ENCODE measurements at regions not wholly inside any gene's neighbourhood (a gene's known extent, or its start where the extent isn't known, plus 50 kb on each side); places are given as distances from the start of the nearest gene placed in this dataset.

DNA sequence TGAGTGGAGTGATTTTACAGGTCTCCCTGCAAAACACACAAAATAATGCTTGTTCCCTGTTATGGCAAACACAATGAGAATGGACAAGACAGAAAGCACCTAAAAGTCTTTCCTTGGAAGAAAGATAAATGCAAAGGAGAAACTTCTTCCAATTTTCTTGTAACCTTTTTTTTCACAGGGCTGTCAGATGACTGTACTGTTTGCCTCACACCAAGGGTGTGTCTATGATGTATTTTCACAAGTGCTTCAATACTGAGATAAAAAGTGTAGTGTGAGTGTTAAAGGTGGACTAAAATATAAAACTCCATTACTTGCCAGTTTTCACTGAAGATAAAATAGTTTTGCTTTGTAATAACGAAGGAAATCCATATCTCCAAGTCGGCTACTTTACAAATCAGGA, 194.5 kb downstream of the CENPW start (continued):
- TF ChIP-seq, protein P1, sequence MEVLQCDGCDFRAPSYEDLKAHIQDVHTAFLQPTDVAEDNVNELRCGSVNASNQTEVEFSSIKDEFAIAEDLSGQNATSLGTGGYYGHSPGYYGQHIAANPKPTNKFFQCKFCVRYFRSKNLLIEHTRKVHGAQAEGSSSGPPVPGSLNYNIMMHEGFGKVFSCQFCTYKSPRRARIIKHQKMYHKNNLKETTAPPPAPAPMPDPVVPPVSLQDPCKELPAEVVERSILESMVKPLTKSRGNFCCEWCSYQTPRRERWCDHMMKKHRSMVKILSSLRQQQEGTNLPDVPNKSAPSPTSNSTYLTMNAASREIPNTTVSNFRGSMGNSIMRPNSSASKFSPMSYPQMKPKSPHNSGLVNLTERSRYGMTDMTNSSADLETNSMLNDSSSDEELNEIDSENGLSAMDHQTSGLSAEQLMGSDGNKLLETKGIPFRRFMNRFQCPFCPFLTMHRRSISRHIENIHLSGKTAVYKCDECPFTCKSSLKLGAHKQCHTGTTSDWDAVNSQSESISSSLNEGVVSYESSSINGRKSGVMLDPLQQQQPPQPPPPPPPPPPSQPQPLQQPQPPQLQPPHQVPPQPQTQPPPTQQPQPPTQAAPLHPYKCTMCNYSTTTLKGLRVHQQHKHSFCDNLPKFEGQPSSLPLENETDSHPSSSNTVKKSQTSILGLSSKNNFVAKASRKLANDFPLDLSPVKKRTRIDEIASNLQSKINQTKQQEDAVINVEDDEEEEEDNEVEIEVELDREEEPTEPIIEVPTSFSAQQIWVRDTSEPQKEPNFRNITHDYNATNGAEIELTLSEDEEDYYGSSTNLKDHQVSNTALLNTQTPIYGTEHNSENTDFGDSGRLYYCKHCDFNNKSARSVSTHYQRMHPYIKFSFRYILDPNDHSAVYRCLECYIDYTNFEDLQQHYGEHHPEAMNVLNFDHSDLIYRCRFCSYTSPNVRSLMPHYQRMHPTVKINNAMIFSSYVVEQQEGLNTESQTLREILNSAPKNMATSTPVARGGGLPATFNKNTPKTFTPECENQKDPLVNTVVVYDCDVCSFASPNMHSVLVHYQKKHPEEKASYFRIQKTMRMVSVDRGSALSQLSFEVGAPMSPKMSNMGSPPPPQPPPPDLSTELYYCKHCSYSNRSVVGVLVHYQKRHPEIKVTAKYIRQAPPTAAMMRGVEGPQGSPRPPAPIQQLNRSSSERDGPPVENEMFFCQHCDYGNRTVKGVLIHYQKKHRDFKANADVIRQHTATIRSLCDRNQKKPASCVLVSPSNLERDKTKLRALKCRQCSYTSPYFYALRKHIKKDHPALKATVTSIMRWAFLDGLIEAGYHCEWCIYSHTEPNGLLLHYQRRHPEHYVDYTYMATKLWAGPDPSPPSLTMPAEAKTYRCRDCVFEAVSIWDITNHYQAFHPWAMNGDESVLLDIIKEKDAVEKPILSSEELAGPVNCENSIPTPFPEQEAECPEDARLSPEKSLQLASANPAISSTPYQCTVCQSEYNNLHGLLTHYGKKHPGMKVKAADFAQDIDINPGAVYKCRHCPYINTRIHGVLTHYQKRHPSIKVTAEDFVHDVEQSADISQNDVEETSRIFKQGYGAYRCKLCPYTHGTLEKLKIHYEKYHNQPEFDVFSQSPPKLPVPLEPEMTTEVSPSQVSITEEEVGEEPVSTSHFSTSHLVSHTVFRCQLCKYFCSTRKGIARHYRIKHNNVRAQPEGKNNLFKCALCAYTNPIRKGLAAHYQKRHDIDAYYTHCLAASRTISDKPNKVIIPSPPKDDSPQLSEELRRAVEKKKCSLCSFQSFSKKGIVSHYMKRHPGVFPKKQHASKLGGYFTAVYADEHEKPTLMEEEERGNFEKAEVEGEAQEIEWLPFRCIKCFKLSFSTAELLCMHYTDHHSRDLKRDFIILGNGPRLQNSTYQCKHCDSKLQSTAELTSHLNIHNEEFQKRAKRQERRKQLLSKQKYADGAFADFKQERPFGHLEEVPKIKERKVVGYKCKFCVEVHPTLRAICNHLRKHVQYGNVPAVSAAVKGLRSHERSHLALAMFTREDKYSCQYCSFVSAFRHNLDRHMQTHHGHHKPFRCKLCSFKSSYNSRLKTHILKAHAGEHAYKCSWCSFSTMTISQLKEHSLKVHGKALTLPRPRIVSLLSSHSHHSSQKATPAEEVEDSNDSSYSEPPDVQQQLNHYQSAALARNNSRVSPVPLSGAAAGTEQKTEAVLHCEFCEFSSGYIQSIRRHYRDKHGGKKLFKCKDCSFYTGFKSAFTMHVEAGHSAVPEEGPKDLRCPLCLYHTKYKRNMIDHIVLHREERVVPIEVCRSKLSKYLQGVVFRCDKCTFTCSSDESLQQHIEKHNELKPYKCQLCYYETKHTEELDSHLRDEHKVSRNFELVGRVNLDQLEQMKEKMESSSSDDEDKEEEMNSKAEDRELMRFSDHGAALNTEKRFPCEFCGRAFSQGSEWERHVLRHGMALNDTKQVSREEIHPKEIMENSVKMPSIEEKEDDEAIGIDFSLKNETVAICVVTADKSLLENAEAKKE (CRISPR knock-in tag; IDR thresholded peaks at IDR 0.05): no peak
- TF ChIP-seq EZH2 (IDR thresholded peaks at IDR 0.05; ENCODE audit: low read depth, unreplicated experiment) (no peak), ZNF114 (CRISPR knock-in tag; IDR thresholded peaks at IDR 0.05) (no peak), CREB1 (CRISPR knock-in tag; IDR thresholded peaks at IDR 0.05; ENCODE audit: low read depth) (no peak), JUNB (IDR thresholded peaks at IDR 0.05; ENCODE audit: unreplicated experiment) (no peak), STAT1 (IDR thresholded peaks at IDR 0.05; ENCODE audit: unreplicated experiment) (no peak)
- TF ChIP-seq, protein P2, sequence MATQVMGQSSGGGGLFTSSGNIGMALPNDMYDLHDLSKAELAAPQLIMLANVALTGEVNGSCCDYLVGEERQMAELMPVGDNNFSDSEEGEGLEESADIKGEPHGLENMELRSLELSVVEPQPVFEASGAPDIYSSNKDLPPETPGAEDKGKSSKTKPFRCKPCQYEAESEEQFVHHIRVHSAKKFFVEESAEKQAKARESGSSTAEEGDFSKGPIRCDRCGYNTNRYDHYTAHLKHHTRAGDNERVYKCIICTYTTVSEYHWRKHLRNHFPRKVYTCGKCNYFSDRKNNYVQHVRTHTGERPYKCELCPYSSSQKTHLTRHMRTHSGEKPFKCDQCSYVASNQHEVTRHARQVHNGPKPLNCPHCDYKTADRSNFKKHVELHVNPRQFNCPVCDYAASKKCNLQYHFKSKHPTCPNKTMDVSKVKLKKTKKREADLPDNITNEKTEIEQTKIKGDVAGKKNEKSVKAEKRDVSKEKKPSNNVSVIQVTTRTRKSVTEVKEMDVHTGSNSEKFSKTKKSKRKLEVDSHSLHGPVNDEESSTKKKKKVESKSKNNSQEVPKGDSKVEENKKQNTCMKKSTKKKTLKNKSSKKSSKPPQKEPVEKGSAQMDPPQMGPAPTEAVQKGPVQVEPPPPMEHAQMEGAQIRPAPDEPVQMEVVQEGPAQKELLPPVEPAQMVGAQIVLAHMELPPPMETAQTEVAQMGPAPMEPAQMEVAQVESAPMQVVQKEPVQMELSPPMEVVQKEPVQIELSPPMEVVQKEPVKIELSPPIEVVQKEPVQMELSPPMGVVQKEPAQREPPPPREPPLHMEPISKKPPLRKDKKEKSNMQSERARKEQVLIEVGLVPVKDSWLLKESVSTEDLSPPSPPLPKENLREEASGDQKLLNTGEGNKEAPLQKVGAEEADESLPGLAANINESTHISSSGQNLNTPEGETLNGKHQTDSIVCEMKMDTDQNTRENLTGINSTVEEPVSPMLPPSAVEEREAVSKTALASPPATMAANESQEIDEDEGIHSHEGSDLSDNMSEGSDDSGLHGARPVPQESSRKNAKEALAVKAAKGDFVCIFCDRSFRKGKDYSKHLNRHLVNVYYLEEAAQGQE (IDR thresholded peaks at IDR 0.05; ENCODE audit: unreplicated experiment): no peak
- TF ChIP-seq, protein P3, sequence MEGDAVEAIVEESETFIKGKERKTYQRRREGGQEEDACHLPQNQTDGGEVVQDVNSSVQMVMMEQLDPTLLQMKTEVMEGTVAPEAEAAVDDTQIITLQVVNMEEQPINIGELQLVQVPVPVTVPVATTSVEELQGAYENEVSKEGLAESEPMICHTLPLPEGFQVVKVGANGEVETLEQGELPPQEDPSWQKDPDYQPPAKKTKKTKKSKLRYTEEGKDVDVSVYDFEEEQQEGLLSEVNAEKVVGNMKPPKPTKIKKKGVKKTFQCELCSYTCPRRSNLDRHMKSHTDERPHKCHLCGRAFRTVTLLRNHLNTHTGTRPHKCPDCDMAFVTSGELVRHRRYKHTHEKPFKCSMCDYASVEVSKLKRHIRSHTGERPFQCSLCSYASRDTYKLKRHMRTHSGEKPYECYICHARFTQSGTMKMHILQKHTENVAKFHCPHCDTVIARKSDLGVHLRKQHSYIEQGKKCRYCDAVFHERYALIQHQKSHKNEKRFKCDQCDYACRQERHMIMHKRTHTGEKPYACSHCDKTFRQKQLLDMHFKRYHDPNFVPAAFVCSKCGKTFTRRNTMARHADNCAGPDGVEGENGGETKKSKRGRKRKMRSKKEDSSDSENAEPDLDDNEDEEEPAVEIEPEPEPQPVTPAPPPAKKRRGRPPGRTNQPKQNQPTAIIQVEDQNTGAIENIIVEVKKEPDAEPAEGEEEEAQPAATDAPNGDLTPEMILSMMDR (conservative IDR thresholded peaks at IDR 0.05; ENCODE audit: low read depth in 2 of 2): no peak
